K562 (cell line): ENCODE measurements at regions not wholly inside any gene's neighbourhood (a gene's known extent, or its start where the extent isn't known, plus 50 kb on each side); places are given as distances from the start of the nearest gene placed in this dataset.

Experiments
- ATAC-seq: fragments of 200-7000 bp; cut with Tn5 transposase; 3 replicates; pipeline ENCODE4 v1.9.1; 2020; ENCODE audit warnings: moderate library complexity
- BruUV-seq: library from RNA; stranded (reverse); fragments of 400-500 nt; replicated peaks from 2 replicates; lab custom pipeline; 2021; lab: Mats Ljungman, UMichigan
- CTCF ChIA-PET: fragments of 300-600 bp; formaldehyde crosslinking; extraction: SDS; loops from one replicate; lab custom pipeline; 2021; ENCODE audit warnings: low intra/inter-chr PET ratio; lab: Yijun Ruan, JAX
- POLR2A ChIA-PET: fragments of 300-600, 350-650 bp; sonication (Branson Sonifier 250); formaldehyde crosslinking; extraction: SDS; loops from one replicate; lab custom pipeline; 2021; ENCODE audit warnings: antibody characterized with exemption, inconsistent platforms; lab: Yijun Ruan, JAX
- DNase-seq, 4 experiments: peaks; one replicate each; pipeline versions ENCODE4 v3.0.0 to v3.0.0-alpha.2; 2011 to 2018; ENCODE audit warnings: low spot score in 3 of 4, mixed read lengths in 3 of 4; ENCODE audit errors: extremely low read depth in 1 of 4
- FAIRE-seq: peaks from 2 replicates; lab custom pipeline; 2011; peaks lifted over from hg19 to GRCh38; lab: Jason Lieb, UNC
- H2AFZ ChIP-seq: 2 replicates; pipeline ENCODE4 v1.6.0; 2011; ENCODE audit warnings: low read depth, low read length, control low read depth, inconsistent platforms
- H3K27ac ChIP-seq: fragments of 200-600 bp; 3 replicates; pipeline ENCODE4 v1.8.0; 2011; ENCODE audit warnings: low read depth, mild to moderate bottlenecking, control low read depth, inconsistent platforms, low read length, moderate library complexity, mixed read lengths; ENCODE audit errors: extremely low read depth
- H3K27me3 ChIP-seq, 2 experiments: fragments of 300-600 bp in 1 of 2; 2 replicates in 1 of 2; 3 replicates in 1 of 2; pipeline versions ENCODE4 v1.6.0 to v1.8.0; 2011; ENCODE audit warnings: inconsistent platforms in 2 of 2, low read length in 2 of 2, mild to moderate bottlenecking in 1 of 2, mixed read lengths in 1 of 2, moderate library complexity in 1 of 2; ENCODE audit not compliant: control insufficient read depth in 2 of 2, insufficient read depth in 2 of 2
- H3K36me3 ChIP-seq: fragments of 300-600 bp; 3 replicates; pipeline ENCODE4 v1.8.0; 2011; ENCODE audit warnings: mild to moderate bottlenecking, low read length, inconsistent platforms; ENCODE audit not compliant: control insufficient read depth, insufficient read depth
- H3K4me1 ChIP-seq, 2 experiments: fragments of 200-600 bp in 1 of 2; replicated peaks in 1 of 2; 2 replicates in 1 of 2; 3 replicates in 1 of 2; pipeline versions ENCODE4 v1.5.1 to v1.8.0; 2011; ENCODE audit warnings: inconsistent platforms in 2 of 2, low read length in 2 of 2, mild to moderate bottlenecking in 1 of 2, mixed read lengths in 1 of 2, moderate library complexity in 1 of 2; ENCODE audit not compliant: control insufficient read depth in 2 of 2, insufficient read depth in 2 of 2
- H3K4me2 ChIP-seq: 2 replicates; pipeline ENCODE4 v1.6.1; 2011; ENCODE audit warnings: low read length, control low read depth, inconsistent platforms, mixed read lengths; ENCODE audit not compliant: insufficient read depth
- H3K4me3 ChIP-seq: fragments of 200-600 bp; sonication (generic), shearing (Covaris generic); 2 replicates; pipeline ENCODE4 v1.5.1; 2016; ENCODE audit warnings: control low read depth, inconsistent platforms
- H3K79me2 ChIP-seq: fragments of 200-600 bp; 3 replicates; pipeline ENCODE4 v1.8.0; 2011; ENCODE audit warnings: low read length, inconsistent platforms; ENCODE audit not compliant: control insufficient read depth, insufficient read depth
- H3K9ac ChIP-seq, 2 experiments: 2 replicates each; pipeline versions ENCODE4 v1.6.0 to v1.6.1; 2011; ENCODE audit warnings: low read depth in 2 of 2, low read length in 2 of 2, control low read depth in 1 of 2, inconsistent platforms in 1 of 2, mild to moderate bottlenecking in 1 of 2, mixed read lengths in 1 of 2; ENCODE audit not compliant: insufficient read depth in 1 of 2
- H3K9me1 ChIP-seq: one replicate; pipeline ENCODE4 v1.6.0; 2011; ENCODE audit warnings: inconsistent platforms, mild to moderate bottlenecking, low read length, moderate library complexity; ENCODE audit not compliant: control insufficient read depth, insufficient read depth
- H3K9me3 ChIP-seq: replicated peaks from 2 replicates; pipeline ENCODE4 v1.5.1; 2011; ENCODE audit warnings: low read depth, low read length, inconsistent platforms; ENCODE audit not compliant: control insufficient read depth, insufficient read depth
- H4K20me1 ChIP-seq: replicated peaks from 2 replicates; pipeline ENCODE4 v1.6.1; 2011; ENCODE audit warnings: low read length, inconsistent platforms, mixed read lengths; ENCODE audit not compliant: control insufficient read depth, insufficient read depth
- BMI1 ChIP-seq: fragments of 150-350 bp; IDR thresholded peaks from 2 replicates; pipeline ENCODE4 v1.6.1; 2014; ENCODE audit warnings: low read length
- DACH1 ChIP-seq: fragments of 450-650 bp; IDR thresholded peaks from 2 replicates; pipeline ENCODE4 v1.6.1; 2018; ENCODE audit not compliant: partially characterized antibody
- ELF4 ChIP-seq: fragments of 450-650 bp; formaldehyde crosslinking; IDR thresholded peaks from 2 replicates; pipeline ENCODE4 v1.4.0; 2022; ENCODE audit warnings: missing genetic modification characterization
- FOXP1 ChIP-seq: sonication (generic); formaldehyde crosslinking; IDR thresholded peaks from 2 replicates; pipeline ENCODE4 v1.8.0; 2022; ENCODE audit warnings: mild to moderate bottlenecking, missing genetic modification reagents
- PHTF2 ChIP-seq: fragments of 250-450 bp; sonication (Bioruptor Pico); IDR thresholded peaks from 2 replicates; pipeline ENCODE4 v1.5.0; 2021; ENCODE audit warnings: mild to moderate bottlenecking
- POLR2B ChIP-seq: fragments of 450-650 bp; IDR thresholded peaks from 2 replicates; pipeline ENCODE4 v1.6.1; 2018; ENCODE audit warnings: low read depth; ENCODE audit not compliant: partially characterized antibody
- SFPQ ChIP-seq: fragments of 200-400 bp; formaldehyde crosslinking; IDR thresholded peaks from 2 replicates; pipeline ENCODE4 v1.6.1; 2017; ENCODE audit warnings: mild to moderate bottlenecking, low read depth, low read length, moderate library complexity
- SMAD2 ChIP-seq: fragments of 150-350 bp; IDR thresholded peaks from 2 replicates; pipeline ENCODE4 v1.6.1; 2014; ENCODE audit warnings: low read depth, mild to moderate bottlenecking, low read length
- ZNF140 ChIP-seq: fragments of 250-450 bp; sonication (Bioruptor Pico); IDR thresholded peaks from 2 replicates; pipeline ENCODE4 v1.8.0; 2021; ENCODE audit warnings: moderate library complexity, mild to moderate bottlenecking, inconsistent platforms
- ZNF224 ChIP-seq: sonication (generic); formaldehyde crosslinking; IDR thresholded peaks from 2 replicates; pipeline ENCODE4 v1.8.0; 2022; ENCODE audit warnings: mild to moderate bottlenecking, missing genetic modification reagents
- WGBS: fragments of 100-300 bp; shearing (Covaris generic); methylation state at CpG from one replicate; pipeline ENCODE4 v1.1.6; 2016; ENCODE audit warnings: low coverage, mixed read lengths; ENCODE audit not compliant: insufficient coverage; ENCODE audit errors: missing lambda C conversion rate; 5-methylcytosine and 5-hydroxymethylcytosine counted together
- in situ Hi-C: fragments of 300-500 bp; cut with MboI; formaldehyde crosslinking; loops from 4 replicates; pipeline ENCODE4 v1.15.0; 2018; ENCODE audit warnings: inconsistent platforms, mixed read lengths
- intact Hi-C: fragments of 100-400 bp; cut with micrococcal nuclease; formaldehyde crosslinking; loops from 2 replicates; pipeline ENCODE4 v1.14.2; 2022
- TF ChIP-seq, protein P1 (sequence below): fragments of 450-650 bp; IDR thresholded peaks from 2 replicates; pipeline ENCODE4 v1.6.1; 2016; ENCODE audit warnings: antibody characterized with exemption
- TF ChIP-seq, protein P2 (sequence below): fragments of 450-650 bp; IDR thresholded peaks from 2 replicates; pipeline ENCODE4 v1.6.1; 2017; ENCODE audit warnings: antibody characterized with exemption, mild to moderate bottlenecking

GRCh38 chr20:17827759-17828559 is 128.2 kb downstream of the BANF2 start:
- no peaks in the 10 kb centered on the region for H3K9me1 ChIP-seq
- H3K9ac ChIP-seq: no peak overlapping the region
- WGBS: 4% methylated on average over 10 of the region's 13 CpGs
- no peaks in the 10 kb centered on the region for H3K9me3 ChIP-seq
- ChIA-PET CTCF (no interaction called here), POLR2A (no interaction called here)
- no peak overlapping the region for H3K27ac ChIP-seq
- no peak overlapping the region for H3K4me2 ChIP-seq
- FAIRE-seq (no peak), ATAC-seq (no peak), DNase-seq (no peak)
- no peak overlapping the region for H3K4me3 ChIP-seq
- in situ Hi-C loops: no loop called here
- H3K36me3 ChIP-seq: no peaks in the 10 kb centered on the region
- no peaks in the 10 kb centered on the region for H3K79me2 ChIP-seq
- intact Hi-C loops: no loop called here
- H4K20me1 ChIP-seq: no peaks in the 10 kb centered on the region
- no peaks in the 10 kb centered on the region for H3K4me1 ChIP-seq
- BruUV-seq: no TSS peak
- H2AFZ ChIP-seq: no peak overlapping the region
- peaks cover 0 to 13% of the 10 kb centered on the region in 2 experiments; a peak in 2 of 5 replicates for H3K27me3 ChIP-seq
- TF ChIP-seq POLR2B (no peak), ELF4 (CRISPR knock-in tag) (no peak), ZNF224 (CRISPR knock-in tag) (no peak), DACH1 (no peak), SMAD2 (no peak), ZNF140 (CRISPR knock-in tag) (no peak), SFPQ (no peak), BMI1 (no peak), PHTF2 (no peak), FOXP1 (CRISPR knock-in tag) (no peak)
- TF ChIP-seq, protein P1, sequence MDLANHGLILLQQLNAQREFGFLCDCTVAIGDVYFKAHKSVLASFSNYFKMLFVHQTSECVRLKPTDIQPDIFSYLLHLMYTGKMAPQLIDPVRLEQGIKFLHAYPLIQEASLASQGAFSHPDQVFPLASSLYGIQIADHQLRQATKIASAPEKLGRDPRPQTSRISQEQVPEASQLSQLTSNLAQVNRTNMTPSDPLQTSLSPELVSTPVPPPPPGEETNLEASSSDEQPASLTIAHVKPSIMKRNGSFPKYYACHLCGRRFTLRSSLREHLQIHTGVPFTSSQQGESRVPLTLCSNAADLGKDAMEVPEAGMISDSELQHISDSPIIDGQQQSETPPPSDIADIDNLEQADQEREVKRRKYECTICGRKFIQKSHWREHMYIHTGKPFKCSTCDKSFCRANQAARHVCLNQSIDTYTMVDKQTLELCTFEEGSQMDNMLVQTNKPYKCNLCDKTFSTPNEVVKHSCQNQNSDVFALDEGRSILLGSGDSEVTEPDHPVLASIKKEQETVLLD: no peak
- TF ChIP-seq, protein P2, sequence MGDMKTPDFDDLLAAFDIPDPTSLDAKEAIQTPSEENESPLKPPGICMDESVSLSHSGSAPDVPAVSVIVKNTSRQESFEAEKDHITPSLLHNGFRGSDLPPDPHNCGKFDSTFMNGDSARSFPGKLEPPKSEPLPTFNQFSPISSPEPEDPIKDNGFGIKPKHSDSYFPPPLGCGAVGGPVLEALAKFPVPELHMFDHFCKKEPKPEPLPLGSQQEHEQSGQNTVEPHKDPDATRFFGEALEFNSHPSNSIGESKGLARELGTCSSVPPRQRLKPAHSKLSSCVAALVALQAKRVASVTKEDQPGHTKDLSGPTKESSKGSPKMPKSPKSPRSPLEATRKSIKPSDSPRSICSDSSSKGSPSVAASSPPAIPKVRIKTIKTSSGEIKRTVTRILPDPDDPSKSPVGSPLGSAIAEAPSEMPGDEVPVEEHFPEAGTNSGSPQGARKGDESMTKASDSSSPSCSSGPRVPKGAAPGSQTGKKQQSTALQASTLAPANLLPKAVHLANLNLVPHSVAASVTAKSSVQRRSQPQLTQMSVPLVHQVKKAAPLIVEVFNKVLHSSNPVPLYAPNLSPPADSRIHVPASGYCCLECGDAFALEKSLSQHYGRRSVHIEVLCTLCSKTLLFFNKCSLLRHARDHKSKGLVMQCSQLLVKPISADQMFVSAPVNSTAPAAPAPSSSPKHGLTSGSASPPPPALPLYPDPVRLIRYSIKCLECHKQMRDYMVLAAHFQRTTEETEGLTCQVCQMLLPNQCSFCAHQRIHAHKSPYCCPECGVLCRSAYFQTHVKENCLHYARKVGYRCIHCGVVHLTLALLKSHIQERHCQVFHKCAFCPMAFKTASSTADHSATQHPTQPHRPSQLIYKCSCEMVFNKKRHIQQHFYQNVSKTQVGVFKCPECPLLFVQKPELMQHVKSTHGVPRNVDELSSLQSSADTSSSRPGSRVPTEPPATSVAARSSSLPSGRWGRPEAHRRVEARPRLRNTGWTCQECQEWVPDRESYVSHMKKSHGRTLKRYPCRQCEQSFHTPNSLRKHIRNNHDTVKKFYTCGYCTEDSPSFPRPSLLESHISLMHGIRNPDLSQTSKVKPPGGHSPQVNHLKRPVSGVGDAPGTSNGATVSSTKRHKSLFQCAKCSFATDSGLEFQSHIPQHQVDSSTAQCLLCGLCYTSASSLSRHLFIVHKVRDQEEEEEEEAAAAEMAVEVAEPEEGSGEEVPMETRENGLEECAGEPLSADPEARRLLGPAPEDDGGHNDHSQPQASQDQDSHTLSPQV: no peak
